Omental fat pad (tissue), 3 donors: ENCODE measurements at regions not wholly inside any gene's neighbourhood (a gene's known extent, or its start where the extent isn't known, plus 50 kb on each side); places are given as distances from the start of the nearest gene placed in this dataset.

ENCODE experiments used
- ATAC-seq: fragments of 150-250 bp; one replicate; pipeline ENCODE4 v1.9.1; 2016; ENCODE audit warnings: mild to moderate bottlenecking, moderate library complexity; ENCODE audit not compliant: low FRiP score
- DNase-seq: peaks from one replicate; pipeline ENCODE4 v3.0.0-alpha.2; 2019; ENCODE audit warnings: low spot score
- TF ChIP-seq, protein P1 (sequence below), 3 donors: fragments of 450-650 bp; IDR thresholded peaks; one replicate each; pipeline ENCODE4 v1.5.1; 2016 to 2017; ENCODE audit warnings: antibody characterized with exemption in 3 of 3, mild to moderate bottlenecking in 3 of 3, moderate library complexity in 2 of 3

DNA sequence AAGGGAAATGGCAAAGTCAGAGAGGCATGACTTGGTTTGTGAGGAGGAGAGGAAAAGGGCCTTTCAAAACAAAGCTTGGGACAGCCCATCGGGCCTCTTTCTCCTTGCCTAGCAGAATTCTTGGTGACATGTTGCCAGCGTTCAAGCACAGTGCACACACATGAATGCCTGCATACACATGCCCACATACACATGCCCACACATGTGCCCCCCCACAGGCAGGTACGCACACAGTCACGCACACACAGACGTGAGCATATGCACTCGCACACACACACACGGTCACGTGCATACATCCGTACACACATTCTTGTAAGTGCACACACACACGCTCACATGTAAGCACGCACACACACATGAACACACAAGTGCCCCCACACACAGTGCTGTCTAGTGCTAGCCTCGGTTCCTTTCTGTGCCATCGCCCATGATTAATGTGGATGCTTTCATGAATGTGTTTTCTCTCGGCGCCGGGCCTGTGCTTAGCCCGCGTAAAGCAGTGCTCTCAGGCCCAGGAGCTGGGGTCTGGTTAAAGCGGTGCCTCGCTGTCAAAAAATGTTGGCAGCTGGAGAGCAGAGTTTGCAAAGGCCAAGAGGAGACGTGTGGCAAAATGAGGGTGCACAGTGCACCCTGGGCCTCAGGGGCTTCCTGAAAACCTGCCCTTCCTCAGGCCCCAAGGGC lies 328.8 kb upstream of the DIO3 start:
- DNase-seq, result peak; percentile 19
- TF ChIP-seq, protein P1, sequence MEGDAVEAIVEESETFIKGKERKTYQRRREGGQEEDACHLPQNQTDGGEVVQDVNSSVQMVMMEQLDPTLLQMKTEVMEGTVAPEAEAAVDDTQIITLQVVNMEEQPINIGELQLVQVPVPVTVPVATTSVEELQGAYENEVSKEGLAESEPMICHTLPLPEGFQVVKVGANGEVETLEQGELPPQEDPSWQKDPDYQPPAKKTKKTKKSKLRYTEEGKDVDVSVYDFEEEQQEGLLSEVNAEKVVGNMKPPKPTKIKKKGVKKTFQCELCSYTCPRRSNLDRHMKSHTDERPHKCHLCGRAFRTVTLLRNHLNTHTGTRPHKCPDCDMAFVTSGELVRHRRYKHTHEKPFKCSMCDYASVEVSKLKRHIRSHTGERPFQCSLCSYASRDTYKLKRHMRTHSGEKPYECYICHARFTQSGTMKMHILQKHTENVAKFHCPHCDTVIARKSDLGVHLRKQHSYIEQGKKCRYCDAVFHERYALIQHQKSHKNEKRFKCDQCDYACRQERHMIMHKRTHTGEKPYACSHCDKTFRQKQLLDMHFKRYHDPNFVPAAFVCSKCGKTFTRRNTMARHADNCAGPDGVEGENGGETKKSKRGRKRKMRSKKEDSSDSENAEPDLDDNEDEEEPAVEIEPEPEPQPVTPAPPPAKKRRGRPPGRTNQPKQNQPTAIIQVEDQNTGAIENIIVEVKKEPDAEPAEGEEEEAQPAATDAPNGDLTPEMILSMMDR (IDR thresholded peaks at IDR 0.05), result no peak
- no peak for ATAC-seq

DNA sequence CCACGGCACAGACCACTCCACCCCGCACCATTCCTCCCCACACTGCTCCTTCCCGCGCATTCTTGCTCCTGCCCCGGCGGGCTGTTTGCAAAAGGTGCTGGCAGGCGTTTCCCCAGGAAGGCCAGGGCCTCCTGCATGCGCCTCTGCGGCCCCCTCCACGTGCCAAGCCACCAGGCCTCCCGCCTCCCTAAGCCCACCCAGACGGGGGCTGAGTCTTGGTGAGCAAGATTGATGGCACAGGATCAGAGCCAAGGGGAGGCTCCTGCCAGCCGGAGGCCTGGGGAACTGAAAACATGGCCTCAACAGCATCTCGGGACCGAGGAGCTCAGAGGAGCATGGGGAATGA lies 328.3 kb upstream of the DIO3 start:
- DNase-seq, result no peak
- TF ChIP-seq, protein P1 (IDR thresholded peaks at IDR 0.05), result no peak
- ATAC-seq, result no peak

DNA sequence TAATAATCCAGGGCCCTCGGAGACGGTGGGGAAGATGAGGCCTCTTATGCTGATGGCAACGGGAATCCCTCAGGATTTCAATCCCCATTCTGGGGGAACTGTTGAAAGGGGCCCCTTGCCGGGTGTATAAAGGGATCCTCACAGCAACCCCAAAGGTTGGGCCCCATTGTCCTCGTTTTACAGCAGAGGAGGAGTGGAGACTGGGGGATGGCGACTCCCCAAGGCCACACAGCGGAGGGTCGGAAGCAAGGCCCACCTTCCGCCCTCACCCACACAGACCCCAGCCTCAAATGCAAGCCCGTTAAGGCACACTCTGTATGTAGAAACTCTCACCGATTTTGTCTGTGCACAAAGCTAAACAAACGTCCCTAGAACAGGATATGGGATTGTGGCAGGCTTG lies 327.9 kb upstream of the DIO3 start:
- ATAC-seq (no peak), DNase-seq (no peak)
- TF ChIP-seq, protein P1 (IDR thresholded peaks at IDR 0.05), result no peak

DNA sequence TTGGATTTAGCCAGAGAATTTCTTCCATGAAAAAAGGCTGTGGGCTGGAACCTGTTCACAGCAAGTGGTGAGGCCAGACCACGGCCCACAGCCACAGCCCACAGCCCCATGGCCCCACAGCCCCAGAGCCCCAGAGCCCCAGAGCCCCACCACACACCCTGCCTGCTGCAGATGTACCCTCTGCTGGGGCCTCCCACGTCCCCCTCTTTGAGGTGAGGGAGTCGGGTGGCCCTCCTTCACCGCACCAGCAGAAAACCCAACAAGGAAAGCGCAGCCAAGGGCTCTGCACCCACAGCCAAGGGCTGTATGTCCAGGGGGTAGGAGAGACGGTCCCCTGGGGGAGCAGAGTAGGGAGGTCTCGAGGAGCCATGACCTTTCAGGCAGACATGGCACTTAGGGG lies 327.5 kb upstream of the DIO3 start:
- no peak for DNase-seq
- ATAC-seq, result no peak
- TF ChIP-seq, protein P1 (IDR thresholded peaks at IDR 0.05), result no peak

DNA sequence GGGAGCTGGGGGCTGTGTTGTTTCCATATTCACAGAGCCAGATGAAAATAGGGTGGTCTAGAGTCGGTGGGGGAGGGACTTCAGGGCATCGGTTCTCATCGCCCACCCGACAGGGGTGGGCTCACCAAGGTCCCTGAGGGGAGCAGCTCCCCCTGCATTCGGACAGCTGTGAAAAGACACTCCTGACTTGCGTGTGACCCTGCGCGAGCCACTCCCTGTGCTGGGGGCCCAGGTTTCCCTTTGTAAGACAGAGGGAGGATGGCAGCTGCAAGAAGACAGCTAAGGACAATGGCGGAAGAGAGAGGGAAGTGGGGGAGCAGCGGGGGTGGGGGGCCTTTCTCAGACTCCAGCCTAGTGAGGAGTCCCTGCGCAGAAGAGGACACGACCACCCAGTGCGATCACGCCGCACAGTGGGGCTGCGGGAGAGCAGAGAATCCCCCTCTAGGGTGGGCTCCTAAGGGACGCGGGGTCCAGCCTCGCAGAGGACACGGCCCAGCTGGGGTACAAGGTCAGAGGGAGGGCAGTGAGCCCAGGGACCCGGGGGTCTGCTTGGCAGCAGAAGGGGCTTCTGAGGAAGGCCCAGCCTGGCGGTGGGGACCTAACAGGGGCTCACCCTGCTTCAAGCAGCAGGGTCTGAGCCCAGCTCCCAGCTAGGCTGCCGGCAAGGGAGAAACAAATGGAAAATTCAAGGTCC lies 326.9 kb upstream of the DIO3 start:
- TF ChIP-seq, protein P1 (IDR thresholded peaks at IDR 0.05), result no peak
- ATAC-seq (no peak), DNase-seq (no peak)

DNA sequence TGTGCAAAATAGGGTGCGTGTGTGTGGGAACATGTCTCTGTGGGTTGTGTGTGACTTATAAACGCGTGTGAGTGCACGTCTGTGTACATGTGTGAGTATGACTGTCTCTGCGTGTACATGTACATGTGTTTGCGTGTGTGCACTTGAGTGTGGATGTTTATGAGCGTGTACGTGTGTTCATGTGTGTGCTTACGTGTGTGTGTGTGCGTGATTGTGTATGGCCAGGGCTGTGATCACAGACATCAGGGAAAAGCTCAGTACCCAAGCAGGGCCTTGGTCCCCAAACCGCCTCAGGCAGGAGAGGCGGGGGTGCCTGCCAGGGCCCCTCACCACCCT lies 326.3 kb upstream of the DIO3 start:
- TF ChIP-seq, protein P1 (IDR thresholded peaks at IDR 0.05), result no peak
- no peak for ATAC-seq
- no peak for DNase-seq
